ENCODE measurements at regions not wholly inside any gene's neighbourhood (a gene's known extent, or its start where the extent isn't known, plus 50 kb on each side); places are given as distances from the start of the nearest gene placed in this dataset.

GRCh38 chr1:232579958-232580941 is 49.7 kb downstream of the SIPA1L2 start:
- Histone ChIP-seq H3K4me3 (ENCODE audit: low read length) (no peak overlapping the region), H3K27me3 (ENCODE audit: control insufficient read depth, insufficient read depth, low read length, poor library complexity, severe bottlenecking) (peaks cover 25% of the 10 kb centered on the region), H3K27ac (ENCODE audit: low read depth, low read length) (peak overlapping the region; percentile 16), H3K36me3 (ENCODE audit: control insufficient read depth, insufficient read depth, low read length) (peaks cover 43% of the 10 kb centered on the region), H3K4me1 (ENCODE audit: control insufficient read depth, insufficient read depth, low read length) (peaks cover 24% of the 10 kb centered on the region), H3K9ac (ENCODE audit: extremely low read depth, low read length, poor library complexity, severe bottlenecking) (no peak overlapping the region), H3K9me3 (ENCODE audit: control insufficient read depth, low read length) (no peaks in the 10 kb centered on the region)
- TF ChIP-seq CTCF (conservative IDR thresholded peaks at IDR 0.05), result no peak
- no peaks in the 10 kb centered on the region for H3K36me3 Mint-ChIP-seq (ENCODE audit: low read depth)
- H3K27me3 Mint-ChIP-seq (ENCODE audit: insufficient read depth), result peaks cover 21% of the 10 kb centered on the region
- H3K9me3 Mint-ChIP-seq, result no peaks in the 10 kb centered on the region
- H3K27ac Mint-ChIP-seq, result no peak overlapping the region
- no peak for DNase-seq
- WGBS, 2 experiments (ENCODE audit: insufficient coverage in 1 of 2, insufficient read length in 1 of 2), result 91 to 96% methylated on average over 3 of the region's 3 CpGs
- H3K4me1 Mint-ChIP-seq, result peaks cover 56% of the 10 kb centered on the region
- no peak overlapping the region for H3K4me3 Mint-ChIP-seq

GRCh38 chr1:232579466-232579865 is 50.5 kb downstream of the SIPA1L2 start:
- H3K27ac Mint-ChIP-seq, result peak overlapping the region; percentile 62
- WGBS, 2 experiments (ENCODE audit: insufficient coverage in 1 of 2, insufficient read length in 1 of 2), result no CpG with 5 or more reads among the region's 1 CpG
- no peaks in the 10 kb centered on the region for H3K36me3 Mint-ChIP-seq (ENCODE audit: low read depth)
- no peak overlapping the region for H3K4me3 Mint-ChIP-seq
- peaks cover 25% of the 10 kb centered on the region for H3K27me3 ChIP-seq (ENCODE audit: control insufficient read depth, insufficient read depth, low read length, poor library complexity, severe bottlenecking)
- no peak overlapping the region for H3K4me3 ChIP-seq (ENCODE audit: low read length)
- H3K4me1 Mint-ChIP-seq, result peaks cover 60% of the 10 kb centered on the region
- TF ChIP-seq CTCF (conservative IDR thresholded peaks at IDR 0.05), result no peak
- no peak for DNase-seq
- H3K27ac ChIP-seq (ENCODE audit: low read depth, low read length), result peak overlapping the region; percentile 52
- peak overlapping the region; percentile 0 for H3K9ac ChIP-seq (ENCODE audit: extremely low read depth, low read length, poor library complexity, severe bottlenecking)
- H3K27me3 Mint-ChIP-seq (ENCODE audit: insufficient read depth), result peaks cover 21% of the 10 kb centered on the region
- peaks cover 24% of the 10 kb centered on the region for H3K4me1 ChIP-seq (ENCODE audit: control insufficient read depth, insufficient read depth, low read length)
- H3K36me3 ChIP-seq (ENCODE audit: control insufficient read depth, insufficient read depth, low read length), result peaks cover 36% of the 10 kb centered on the region
- H3K9me3 ChIP-seq (ENCODE audit: control insufficient read depth, low read length), result no peaks in the 10 kb centered on the region
- no peaks in the 10 kb centered on the region for H3K9me3 Mint-ChIP-seq

- peaks cover 25% of the 10 kb centered on the region for H3K27me3 ChIP-seq (ENCODE audit: control insufficient read depth, insufficient read depth, low read length, poor library complexity, severe bottlenecking)
- H3K9me3 ChIP-seq (ENCODE audit: control insufficient read depth, low read length), result no peaks in the 10 kb centered on the region
- peak overlapping the region; percentile 52 for H3K27ac ChIP-seq (ENCODE audit: low read depth, low read length)
- Mint-ChIP-seq H3K9me3 (no peaks in the 10 kb centered on the region), H3K27me3 (ENCODE audit: insufficient read depth) (peaks cover 21% of the 10 kb centered on the region), H3K36me3 (ENCODE audit: low read depth) (no peaks in the 10 kb centered on the region), H3K4me3 (no peak overlapping the region), H3K27ac (peak overlapping the region; percentile 62), H3K4me1 (peaks cover 65% of the 10 kb centered on the region)
- H3K4me1 ChIP-seq (ENCODE audit: control insufficient read depth, insufficient read depth, low read length), result peaks cover 24% of the 10 kb centered on the region
- DNase-seq, result peak; percentile 83
- 14 to 18% methylated on average over 2 to 3 of the region's 3 CpGs for WGBS, 2 experiments (ENCODE audit: insufficient coverage in 1 of 2, insufficient read length in 1 of 2)
- peak overlapping the region; percentile 32 for H3K4me3 ChIP-seq (ENCODE audit: low read length)
- peaks cover 36% of the 10 kb centered on the region for H3K36me3 ChIP-seq (ENCODE audit: control insufficient read depth, insufficient read depth, low read length)
- TF ChIP-seq CTCF (conservative IDR thresholded peaks at IDR 0.05), result no peak
- H3K9ac ChIP-seq (ENCODE audit: extremely low read depth, low read length, poor library complexity, severe bottlenecking), result peak overlapping the region; percentile 0
Observed at GRCh38 chr1:232578651-232579195, 51.2 kb downstream of the SIPA1L2 start.

All from endodermal cell (in vitro differentiated cells).